Activated gamma-delta T cell treated with Interleukin-2 at 50 U/mL for 16 hours (primary cell): ENCODE measurements at regions not wholly inside any gene's neighbourhood (a gene's known extent, or its start where the extent isn't known, plus 50 kb on each side); places are given as distances from the start of the nearest gene placed in this dataset.

ENCODE experiments used
- DNase-seq: peaks from one replicate; pipeline ENCODE4 v3.0.0-alpha.2; 2020

GRCh38 chr3:40705663-40706062 is 180.9 kb downstream of the ZNF621 start:
- no peak for DNase-seq

GRCh38 chr3:40713306-40713705 is 188.5 kb downstream of the ZNF621 start:
- no peak for DNase-seq

- DNase-seq = no peak
Observed at GRCh38 chr3:40713795-40714194, 189.0 kb downstream of the ZNF621 start.

DNA sequence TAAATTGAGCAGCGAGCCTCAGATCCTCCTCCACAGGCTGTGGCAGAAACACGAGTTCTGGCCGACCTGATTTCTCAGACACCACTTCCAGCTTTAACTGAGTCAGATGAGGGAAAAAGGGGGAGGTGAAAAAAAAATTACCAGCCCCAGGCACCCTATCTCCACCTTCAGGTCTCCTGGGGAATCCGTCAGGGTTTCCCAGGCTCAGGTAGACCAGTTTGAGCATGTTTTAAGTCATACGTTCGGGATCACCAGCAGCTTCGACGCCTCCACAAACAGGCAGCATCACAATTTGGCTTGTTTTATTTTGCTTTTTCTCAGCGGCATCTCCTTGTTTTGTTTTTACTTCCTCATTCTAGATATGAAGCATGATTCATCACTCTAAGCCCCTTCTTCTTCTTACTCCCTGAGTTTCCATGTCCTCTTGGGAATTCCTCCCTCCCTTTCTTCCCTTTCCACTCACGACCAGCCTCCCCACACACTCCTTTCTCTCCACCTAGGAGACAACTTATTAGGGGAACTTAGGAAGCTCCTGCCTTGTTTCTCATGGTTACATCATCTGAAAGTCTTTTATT is 190.1 kb downstream of the ZNF621 start:
- DNase-seq = no peak

GRCh38 chr3:40715551-40715950 is 190.8 kb downstream of the ZNF621 start:
- DNase-seq = no peak

DNA sequence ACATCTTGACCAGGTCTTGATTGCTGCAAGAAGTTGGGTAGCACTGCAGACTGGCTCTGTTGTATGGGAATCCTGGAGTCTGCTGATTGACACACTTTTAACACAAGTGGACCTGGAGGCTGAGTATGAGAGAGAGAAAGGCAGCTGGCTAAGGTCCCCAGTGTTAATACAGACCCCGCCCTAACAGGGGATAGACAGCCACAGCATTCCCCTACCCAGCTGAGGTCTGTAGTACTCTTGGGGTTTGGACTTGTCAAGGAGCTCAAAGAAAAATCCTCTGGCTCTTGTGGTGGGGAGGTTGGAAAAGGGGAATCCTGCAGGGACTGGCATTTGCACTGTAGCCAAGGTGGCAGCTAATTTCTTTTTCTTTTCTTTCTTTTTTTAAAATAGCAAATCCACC is 192.7 kb downstream of the ZNF621 start:
- no peak for DNase-seq

DNA sequence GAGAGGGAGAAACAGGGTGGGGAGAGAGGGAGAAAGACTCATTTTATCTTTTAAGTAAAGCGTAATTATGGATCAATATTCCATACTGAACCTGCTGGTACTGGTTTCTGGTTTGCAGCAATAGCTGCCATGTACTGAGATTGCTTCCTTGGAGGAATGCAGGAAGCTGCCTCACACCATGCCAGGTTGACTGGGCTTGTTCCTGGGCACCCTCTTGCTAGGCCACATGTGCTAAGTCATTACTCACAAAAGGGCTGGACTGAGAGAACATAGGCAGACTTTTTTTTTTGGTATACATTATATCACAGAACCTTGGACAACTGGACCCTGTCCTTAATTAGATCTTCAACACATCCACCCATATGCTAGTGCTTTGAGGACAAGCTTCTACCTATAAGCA is 193.4 kb downstream of the ZNF621 start:
- DNase-seq = no peak

- no peak for DNase-seq
Observed at GRCh38 chr3:40718681-40719080, 193.9 kb downstream of the ZNF621 start.

GRCh38 chr3:40719660-40720287 is 195.0 kb downstream of the ZNF621 start:
- DNase-seq = no peak

- no peak for DNase-seq
Observed at GRCh38 chr3:40720341-40720740, 195.6 kb downstream of the ZNF621 start.

- DNase-seq = no peak
Observed at GRCh38 chr3:40720863-40721262, 196.1 kb downstream of the ZNF621 start.

DNA sequence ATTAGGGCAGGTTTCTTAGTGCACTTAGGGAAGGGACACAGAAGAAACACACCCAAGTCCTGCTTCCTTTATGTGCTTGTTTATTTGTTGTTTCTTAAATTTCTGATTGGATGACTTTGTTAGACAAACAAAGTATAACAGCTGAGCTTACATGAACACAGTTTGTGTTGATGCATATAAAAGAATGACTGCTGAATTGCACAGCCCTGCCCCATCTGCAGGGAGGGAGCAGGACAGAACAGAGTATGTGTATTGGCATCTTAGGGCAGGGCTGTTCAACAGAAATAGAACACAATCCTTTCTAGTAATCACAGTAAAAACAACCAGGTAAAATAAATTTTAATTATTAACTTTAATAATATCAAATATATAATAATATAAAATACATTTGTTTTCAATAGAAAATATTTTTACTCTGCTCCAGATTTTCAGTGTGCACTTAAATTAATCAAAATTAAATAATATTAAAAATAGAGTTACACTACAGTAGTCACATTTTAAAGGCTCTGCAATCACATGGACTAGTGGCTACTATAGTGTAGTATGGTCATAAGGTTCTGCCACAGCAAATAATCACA is 198.4 kb downstream of the ZNF621 start:
- DNase-seq = no peak

DNA sequence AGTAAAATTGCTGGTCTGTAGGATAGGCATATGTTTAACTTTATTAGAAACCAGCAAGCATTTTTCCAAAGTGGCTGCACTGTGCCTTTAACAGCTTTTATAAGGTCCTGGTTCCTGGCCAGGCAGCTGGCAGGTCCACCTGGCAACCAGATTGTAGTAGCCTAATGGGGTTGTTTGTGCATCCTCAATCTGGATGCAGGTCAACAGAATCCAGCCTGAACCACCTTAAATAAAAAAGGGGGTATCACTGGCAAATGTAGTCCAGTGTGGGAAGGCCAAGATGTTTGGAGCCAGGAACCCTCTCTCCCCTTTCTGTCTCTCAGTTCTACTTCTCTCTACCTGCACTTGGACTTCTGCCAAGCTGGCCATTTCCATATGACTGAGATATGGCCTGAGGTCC is 200.3 kb downstream of the ZNF621 start:
- no peak for DNase-seq

GRCh38 chr3:40731445-40731844 is 206.7 kb downstream of the ZNF621 start:
- DNase-seq = no peak

DNA sequence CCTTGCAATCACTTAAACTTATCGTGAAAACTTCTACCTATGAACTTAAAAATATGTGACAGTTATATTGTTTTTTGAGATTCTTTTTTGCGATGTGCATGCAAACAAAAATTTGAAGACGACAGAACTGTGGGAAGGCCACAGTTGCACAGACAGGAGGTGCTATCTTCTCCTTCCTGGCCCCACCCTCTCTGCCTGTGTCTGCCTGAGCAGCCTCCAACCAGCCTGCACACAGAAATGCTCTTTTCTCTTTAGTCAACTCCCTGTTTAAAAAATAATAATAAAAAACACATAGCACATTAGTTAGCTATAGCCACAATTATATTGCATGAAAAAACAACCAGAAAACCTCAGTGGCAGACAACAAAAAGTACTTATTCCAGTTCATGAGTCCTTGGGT is 212.2 kb downstream of the ZNF621 start:
- no peak for DNase-seq

- no peak for DNase-seq
Observed at GRCh38 chr3:40737343-40737742, 212.6 kb downstream of the ZNF621 start.

GRCh38 chr3:40739971-40740370 is 215.2 kb downstream of the ZNF621 start:
- DNase-seq = no peak

GRCh38 chr3:40741729-40742128 is 217.0 kb downstream of the ZNF621 start:
- DNase-seq = no peak

- DNase-seq = no peak
Observed at GRCh38 chr3:40745381-40746106, 220.8 kb downstream of the ZNF621 start.

DNA sequence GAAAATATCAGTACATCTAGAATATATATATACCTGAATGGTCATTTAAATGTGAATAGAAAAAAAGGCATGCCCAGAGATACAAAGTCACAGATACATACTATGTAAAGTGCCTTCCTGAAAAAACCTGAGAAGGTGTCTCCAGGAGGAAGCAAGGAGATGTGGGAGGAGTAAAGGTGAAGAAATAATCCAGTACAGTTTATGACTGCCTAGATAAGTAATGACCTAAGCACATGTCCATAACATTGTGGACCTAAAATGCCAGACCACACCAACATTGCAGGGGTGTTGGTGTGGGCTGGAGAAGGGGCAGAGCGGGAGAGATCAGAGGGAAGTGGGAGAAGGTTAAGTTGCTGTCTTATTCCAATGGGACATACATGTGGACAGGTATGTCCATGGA is 226.9 kb downstream of the ZNF621 start:
- DNase-seq = no peak

GRCh38 chr3:40752492-40752891 is 227.7 kb downstream of the ZNF621 start:
- DNase-seq = no peak

DNA sequence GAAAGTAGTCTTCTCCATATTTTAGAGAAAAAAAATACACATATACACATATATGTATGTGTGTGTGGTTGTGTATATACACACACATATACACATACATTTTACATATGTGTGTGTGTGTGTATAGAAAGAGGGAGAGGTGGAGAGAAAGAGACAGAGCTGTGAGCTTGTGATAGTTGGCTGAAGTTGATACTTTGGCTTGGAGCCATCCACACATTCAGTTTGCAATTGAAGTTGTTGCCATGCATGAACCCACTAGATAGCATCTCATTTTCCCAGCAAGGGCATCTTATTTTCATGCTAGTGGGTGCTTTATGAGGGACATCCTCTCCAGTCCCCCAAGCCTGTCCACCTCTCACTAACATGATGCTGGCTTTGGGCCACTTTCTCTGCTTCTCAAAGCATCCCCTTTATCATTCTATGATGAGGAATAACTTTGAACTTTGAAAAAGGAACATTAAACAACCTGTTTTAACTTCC is 228.6 kb downstream of the ZNF621 start:
- DNase-seq = no peak

DNA sequence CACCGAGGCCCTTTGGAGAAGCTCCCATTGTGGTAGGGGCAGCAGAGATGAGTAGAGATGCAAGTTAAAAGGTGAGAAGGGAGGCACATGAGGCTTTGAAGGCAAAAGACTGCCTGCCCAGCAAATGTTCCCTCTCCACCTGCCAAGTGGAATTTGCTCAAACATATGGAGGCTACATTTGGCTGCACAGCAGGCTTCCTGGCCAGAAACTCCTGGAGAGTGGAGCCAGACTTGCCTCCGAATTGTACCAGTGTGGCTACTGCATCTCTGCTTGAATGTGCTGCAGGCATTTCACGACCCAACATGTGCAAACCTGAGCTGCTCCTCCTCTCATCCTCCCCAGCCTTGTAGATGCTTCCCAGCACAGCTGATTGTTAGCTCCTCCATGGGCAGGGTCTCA is 229.2 kb downstream of the ZNF621 start:
- no peak for DNase-seq

GRCh38 chr3:40754994-40755393 is 230.2 kb downstream of the ZNF621 start:
- no peak for DNase-seq
